CD4-positive, alpha-beta T cell treated with Interleukin-15 for 1 hour (primary cell): ENCODE measurements at regions not wholly inside any gene's neighbourhood (a gene's known extent, or its start where the extent isn't known, plus 50 kb on each side); places are given as distances from the start of the nearest gene placed in this dataset.
"Not testable (repeated sequence)": the region's sequence is repeated elsewhere in the genome, so short reads cannot be mapped to it uniquely, and the experiment has no call there.

Experiments used
- DNase-seq: peaks from one replicate; pipeline ENCODE4 v3.0.0-alpha.2; 2020

GRCh38 chr4:132386130-132386529, 763.0 kb upstream of the PCDH10 start:
- no peak for DNase-seq

DNA sequence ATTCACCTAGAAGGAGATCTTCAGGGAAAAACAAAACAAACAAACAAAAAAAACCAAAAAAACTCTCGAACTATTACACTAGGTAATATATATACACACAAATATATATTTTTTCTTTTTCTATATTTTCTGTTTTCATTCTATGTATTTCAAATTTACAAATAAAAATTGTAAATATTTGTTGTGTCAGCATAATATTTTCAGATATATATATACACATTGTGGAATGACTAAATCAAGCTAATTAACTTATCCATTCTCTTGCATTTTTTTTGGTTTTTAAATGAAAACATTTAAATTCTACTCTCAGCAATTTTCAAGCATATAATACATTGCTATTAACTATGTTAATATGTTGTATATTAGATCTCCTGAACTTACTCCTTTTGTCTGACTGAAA, 762.0 kb upstream of the PCDH10 start:
- DNase-seq, result no peak

DNA sequence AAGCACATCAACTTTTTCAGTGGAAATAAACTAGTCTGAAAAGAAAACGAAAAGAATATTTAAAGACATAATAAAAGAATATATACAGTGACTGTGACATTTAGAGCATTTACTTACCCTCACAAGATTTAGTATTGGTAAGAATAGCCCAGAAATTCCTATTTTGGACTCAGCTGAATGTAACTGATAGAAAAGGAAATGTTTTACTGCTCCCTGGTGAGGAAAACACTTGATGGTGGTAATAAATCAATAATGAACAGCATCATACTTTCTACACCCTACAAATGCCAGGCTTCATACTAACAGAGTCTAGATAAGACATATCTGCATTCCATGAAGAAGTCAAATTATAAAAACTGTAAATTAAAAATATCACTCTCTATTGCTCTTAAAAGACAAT, 753.5 kb upstream of the PCDH10 start:
- no peak for DNase-seq

DNA sequence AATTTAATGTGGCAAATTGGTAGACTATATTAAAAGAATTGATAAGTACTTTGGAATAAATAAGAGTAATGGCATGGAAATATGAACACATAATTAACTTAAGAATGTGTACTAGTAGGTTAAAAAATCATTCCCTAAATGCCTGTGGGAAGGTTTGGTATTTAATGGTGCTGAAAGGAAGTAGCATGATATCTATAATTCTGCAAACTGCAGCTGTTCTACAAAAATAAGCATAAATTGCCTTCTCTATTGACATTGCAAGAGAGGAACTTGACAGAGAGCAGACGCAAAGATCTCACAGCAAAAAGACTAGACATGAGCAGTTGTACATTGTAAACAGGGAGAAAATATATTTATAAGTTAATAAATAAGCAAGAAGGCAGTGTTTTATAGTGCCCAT, 752.5 kb upstream of the PCDH10 start:
- no peak for DNase-seq

DNA sequence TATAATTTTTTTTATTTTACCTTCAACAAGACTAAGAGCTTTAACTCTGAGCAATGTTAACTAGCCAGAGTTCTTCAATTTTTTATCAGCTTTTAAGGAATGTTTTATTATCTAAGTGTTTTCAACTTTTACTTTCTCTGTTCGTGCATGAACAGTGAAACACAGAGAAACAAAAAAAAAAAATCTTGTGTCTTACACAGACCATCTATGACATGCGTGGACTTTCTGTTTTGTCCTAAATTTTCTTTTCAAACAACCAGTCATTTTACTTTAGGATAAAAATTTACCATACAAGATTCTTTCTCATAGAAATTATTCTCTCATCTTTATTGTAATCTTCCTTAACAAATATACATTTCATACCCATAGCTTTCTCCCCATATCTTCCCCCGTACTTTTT, 731.9 kb upstream of the PCDH10 start:
- no peak for DNase-seq

DNA sequence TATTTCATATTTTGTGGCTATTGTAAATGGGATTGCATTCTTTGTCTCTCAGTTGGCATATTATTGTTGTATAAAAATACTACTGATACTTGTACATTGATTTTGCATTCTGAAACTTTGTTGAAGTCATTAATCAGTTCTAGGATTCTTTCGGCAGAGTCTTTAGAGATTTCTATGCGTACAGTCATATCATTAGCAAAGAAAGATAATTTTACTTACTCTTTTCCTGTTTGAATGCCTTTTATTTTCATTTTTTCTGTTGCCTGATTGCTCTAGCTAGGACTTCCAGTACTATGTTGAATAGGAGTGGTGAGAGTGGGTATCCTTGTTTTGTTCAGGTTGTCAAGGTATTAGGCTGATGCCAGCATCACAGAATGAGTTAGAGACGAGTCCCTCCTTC, 722.0 kb upstream of the PCDH10 start:
- no peak for DNase-seq

- DNase-seq, result no peak
Measured at GRCh38 chr4:132437117-132437516, 712.0 kb upstream of the PCDH10 start.

- no peak for DNase-seq
Measured at GRCh38 chr4:132445386-132445785, 703.7 kb upstream of the PCDH10 start.

GRCh38 chr4:132457987-132458386, 691.1 kb upstream of the PCDH10 start:
- DNase-seq, result not testable (repeated sequence)

- DNase-seq, result no peak
Measured at GRCh38 chr4:132479543-132479942, 669.6 kb upstream of the PCDH10 start.

DNA sequence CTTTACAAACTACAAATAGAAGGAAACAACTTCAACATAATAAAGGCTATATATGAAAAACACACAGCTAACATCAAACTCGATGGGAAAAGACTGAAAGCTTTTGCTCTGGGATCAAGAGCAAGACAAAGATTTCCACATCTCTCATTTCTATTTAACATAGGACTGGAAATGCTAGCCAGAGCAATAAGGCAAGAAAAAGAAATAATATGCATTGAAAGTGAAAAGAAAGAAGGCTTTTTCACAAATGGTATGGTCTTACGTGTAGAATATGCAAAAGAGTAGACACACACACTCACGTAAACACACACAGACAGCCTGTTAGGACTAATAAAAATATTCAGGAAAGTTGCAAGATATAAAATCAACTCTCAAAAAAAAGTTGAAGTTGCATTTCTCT, 660.5 kb upstream of the PCDH10 start:
- DNase-seq, result no peak

DNA sequence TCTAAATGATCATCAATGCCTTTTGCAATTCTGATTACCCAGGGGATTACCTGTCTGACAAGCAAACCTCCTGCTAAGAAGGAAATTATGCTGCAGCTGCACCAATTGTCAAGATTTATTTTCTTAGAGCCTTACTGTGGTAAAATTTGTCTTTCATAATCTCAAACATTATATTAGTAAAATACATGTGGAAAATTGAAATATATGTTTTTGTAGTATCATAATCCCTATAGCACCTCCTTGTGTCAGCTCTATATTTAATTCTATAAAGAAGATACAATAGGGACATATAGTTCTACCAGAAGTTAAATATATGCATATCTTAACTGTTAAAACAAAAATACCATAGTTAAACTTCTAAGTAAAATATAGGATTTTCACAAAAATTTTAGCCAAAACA, 655.6 kb upstream of the PCDH10 start:
- no peak for DNase-seq

DNA sequence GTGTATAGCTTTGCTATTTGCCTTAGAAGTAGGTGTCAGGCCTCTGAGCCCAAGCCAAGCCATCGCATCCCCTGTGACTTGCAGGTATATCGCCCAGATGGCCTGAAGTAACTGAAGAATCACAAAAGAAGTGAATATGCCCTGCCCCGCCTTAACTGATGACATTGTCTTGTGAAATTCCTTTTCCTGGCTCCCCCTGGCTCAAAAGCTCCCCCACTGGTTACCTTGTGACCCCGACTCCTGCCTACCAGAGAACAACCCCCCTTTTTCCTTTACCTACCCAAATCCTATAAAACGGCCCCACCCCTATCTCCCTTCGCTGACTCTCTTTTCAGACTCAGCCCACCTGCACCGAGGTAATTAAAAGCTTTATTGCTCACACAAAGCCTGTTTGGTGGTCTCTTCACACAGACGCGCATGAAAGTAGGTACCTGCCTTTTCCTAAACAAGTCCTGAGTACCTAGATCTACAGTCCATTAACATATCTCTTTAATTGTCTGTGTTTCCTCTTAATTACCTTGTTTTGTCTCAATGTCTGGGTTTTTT, 653.8 kb upstream of the PCDH10 start:
- DNase-seq, result not testable (repeated sequence)

DNA sequence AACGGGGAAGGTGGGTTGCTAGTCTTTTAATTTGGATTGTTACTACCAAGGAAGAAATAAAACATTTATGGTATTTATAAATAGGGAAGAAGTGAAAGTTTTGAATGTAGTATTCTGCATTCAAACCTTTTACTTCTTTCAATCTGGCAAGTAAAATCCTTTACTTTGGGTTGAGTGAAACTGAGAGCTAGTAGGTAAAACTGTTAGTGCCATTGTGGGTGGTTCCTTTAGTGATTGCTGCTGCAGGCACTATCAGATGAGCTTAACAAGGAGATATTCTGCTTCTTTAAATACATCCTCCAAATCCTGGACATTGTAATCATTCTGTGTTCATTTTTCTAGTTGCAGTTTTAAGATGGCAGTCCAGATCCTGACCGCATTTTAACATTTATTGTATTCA, 650.9 kb upstream of the PCDH10 start:
- no peak for DNase-seq

DNA sequence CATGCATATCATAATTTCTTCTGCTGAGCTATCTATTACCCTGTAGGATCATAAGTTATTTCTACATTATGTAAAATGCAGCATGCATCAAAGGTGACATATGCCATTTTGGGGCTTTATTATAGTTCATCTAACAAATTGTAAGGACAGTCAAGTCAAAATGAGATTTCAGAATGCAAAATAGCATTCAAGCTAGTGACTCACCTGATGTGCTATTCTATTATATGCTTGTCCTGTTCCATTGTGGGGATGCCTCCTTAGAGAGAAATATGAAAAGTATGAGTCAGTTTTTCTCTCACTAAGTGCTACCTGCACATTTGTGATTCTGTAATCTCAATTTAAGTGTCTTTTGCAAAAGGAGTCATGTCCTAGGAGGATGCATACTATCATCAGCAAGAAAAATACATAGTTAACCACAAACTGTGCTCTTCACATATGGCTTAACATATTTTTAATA, 647.0 kb upstream of the PCDH10 start:
- no peak for DNase-seq

GRCh38 chr4:132504438-132504837, 644.7 kb upstream of the PCDH10 start:
- no peak for DNase-seq

DNA sequence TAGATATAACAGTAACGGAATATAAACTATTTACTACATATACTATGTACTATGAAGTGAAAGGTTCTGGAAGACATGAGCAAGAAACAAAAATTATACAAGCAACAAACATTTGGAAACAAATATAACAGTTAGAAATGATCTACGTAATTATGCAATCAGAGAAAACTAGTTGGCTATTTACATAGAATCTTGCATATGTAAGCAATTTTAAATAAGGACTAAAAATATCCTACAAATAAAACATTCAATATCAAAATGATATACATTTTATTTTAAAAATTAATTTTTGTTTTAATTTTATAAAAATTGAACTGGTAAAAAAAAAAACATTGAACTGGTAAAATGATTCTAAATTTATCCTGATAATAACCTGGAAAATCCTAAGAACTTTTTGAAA, 642.5 kb upstream of the PCDH10 start:
- DNase-seq, result no peak

DNA sequence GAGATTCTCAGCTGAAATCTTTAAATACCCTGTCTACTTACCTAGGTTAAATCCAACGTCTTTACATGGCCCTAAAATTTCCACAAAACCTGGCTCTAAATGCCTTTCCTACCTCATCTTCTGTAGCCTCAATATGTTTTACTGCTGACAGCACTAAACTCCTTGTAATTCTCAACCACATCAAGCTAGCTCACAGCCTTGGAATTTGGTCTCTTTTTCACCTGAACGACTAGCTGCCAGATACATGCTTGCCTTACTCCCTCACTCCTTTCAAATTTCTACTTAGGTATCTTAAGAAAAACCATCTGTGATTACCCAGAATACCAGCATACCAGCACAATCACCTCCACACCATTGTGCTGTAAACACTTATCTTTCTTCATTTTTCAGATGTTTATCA, 635.6 kb upstream of the PCDH10 start:
- no peak for DNase-seq

GRCh38 chr4:132526652-132527051, 622.4 kb upstream of the PCDH10 start:
- no peak for DNase-seq

DNA sequence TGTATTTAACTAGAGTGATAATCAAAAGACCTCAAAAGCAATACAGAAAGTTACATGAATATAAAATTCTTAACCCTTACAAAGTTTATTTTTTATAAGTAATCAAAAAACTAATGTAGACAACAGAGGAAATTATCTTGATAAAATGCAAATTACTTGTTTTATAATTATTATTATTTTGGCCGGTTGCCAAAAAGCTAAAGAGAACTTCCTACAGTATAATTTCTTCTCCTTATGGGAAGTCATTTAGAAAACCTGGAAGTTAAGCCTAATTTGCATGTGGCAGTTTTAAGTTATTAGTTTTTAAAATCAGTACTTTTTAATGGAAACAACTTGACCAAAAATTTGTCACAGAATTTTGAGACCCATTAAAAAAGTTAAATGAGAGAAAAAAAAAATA, 621.3 kb upstream of the PCDH10 start:
- DNase-seq, result no peak

- DNase-seq, result no peak
Measured at GRCh38 chr4:132530861-132531260, 618.2 kb upstream of the PCDH10 start.

DNA sequence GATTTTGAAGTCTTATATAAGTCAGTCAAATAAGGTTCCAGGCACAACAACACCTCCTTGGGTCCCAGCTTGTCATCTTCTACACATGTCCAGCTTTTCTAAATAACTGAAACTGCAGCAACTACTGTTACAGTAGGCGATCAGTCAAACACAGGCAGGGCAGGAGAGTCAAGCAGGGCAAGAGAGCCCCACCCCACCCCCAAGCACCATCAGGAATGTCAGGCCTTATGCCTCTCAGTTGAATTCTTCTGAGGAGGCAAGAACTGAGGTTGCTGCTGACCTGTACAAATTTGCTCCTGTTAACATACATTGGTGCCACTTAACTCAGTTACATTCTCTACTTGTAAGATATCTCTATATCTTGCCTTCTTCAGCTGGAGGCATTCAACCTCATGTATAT, 608.8 kb upstream of the PCDH10 start:
- DNase-seq, result no peak

- no peak for DNase-seq
Measured at GRCh38 chr4:132540797-132541196, 608.3 kb upstream of the PCDH10 start.

DNA sequence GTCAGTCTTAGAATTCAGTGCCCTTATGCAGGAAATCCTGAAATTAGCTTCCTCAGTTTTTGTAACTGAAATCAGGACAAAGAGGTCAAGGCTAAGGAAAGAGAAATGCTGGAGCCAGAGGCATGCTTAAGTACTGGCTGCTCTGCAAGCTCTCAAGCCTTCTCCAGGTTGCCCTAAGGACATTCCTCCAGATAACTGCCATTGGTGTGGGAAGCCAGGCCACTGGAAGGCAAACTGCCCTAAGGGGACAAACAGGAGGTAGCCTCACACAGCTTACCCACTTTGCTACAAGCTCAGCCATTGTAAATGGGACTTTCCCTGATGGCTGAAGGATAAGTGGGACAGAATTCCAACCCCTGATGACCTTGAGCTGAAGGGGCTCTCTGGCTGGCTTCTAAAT, 606.9 kb upstream of the PCDH10 start:
- DNase-seq, result no peak

DNA sequence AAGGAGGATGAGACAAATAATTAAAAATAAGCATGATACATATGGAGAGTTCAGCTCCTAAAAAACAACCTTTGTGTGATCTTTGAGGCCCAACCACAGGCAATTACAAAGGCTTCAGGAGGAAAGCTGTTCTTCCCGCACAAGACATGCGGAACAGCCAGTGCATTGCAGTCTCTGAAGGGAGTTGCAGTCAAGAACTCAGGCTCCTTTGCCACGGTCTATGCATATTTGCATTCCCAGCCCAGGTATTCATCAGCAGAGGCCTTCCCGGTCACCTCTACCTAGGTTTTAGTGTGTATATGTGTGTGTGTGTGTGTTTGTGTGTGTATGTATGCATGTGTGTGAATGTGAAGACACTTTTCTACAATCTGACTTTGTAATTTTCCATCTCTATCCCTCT, 600.6 kb upstream of the PCDH10 start:
- no peak for DNase-seq

- DNase-seq, result no peak
Measured at GRCh38 chr4:132556316-132556715, 592.8 kb upstream of the PCDH10 start.
